ENCODE measurements at regions not wholly inside any gene's neighbourhood (a gene's known extent, or its start where the extent isn't known, plus 50 kb on each side); places are given as distances from the start of the nearest gene placed in this dataset.

DNA sequence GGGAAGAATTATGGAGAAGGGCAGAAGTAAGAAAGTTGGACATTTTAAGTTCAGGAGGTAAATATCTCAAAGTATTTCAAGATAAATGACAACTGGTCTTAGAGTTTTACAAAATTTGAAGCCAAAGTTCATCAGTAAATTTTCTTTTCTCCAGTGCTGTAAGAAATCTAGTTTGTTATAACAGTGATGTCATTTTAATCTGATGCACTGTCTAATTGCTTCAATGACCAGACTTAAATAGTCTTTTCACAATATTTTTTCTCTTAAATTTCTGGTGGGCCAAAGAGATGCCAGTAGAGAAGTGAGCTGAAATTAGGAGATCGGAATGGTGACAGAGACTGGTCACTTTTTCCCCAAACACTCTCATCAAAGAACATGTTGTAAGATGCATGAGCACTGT, 156.5 kb upstream of the TMEM161B start:
- Histone ChIP-seq H3K23me2 (ENCODE audit: insufficient read length, low read depth, low read length, poor library complexity, severe bottlenecking) (no peaks in the 10 kb centered on the region), H4K20me1 (ENCODE audit: control insufficient read depth, insufficient read depth, insufficient read length) (no peaks in the 10 kb centered on the region), H3K23ac (ENCODE audit: insufficient read length, low read depth, low read length) (no peak overlapping the region), H4K91ac (ENCODE audit: insufficient read length, low read depth, low read length) (no peak overlapping the region), H3K14ac (ENCODE audit: insufficient read depth, low read length) (no peak overlapping the region), H3K27me3 (ENCODE audit: insufficient read depth, low read length) (no peaks in the 10 kb centered on the region), H2AFZ (ENCODE audit: low read length) (no peak overlapping the region), H4K8ac (replicated peaks; ENCODE audit: insufficient read length, low read depth, low read length) (no peak overlapping the region), H3K4me2 (ENCODE audit: insufficient read depth, insufficient read length, low read length) (no peak overlapping the region), H3T11ph (ENCODE audit: low read length) (no peak overlapping the region), H3K79me1 (ENCODE audit: insufficient read depth, low read depth, low read length, poor library complexity, severe bottlenecking) (no peaks in the 10 kb centered on the region), H3K4me1 (ENCODE audit: insufficient read depth, low read length) (no peaks in the 10 kb centered on the region), H2BK5ac (ENCODE audit: insufficient read length, low read length) (no peak overlapping the region), H2BK15ac (ENCODE audit: low read depth, low read length) (no peak overlapping the region), H3K18ac (ENCODE audit: insufficient read length, low read depth, low read length) (no peak overlapping the region), H2BK12ac (ENCODE audit: insufficient read length, low read depth, low read length) (no peak overlapping the region), H3K56ac (ENCODE audit: insufficient read length, low read depth, low read length) (no peak overlapping the region), H2AK5ac (ENCODE audit: insufficient read length, low read length) (no peak overlapping the region), H2BK20ac (ENCODE audit: low read depth, low read length, poor library complexity, severe bottlenecking) (no peak overlapping the region), H3K79me2 (ENCODE audit: insufficient read depth, low read length) (no peaks in the 10 kb centered on the region), H3K9me3 (ENCODE audit: control insufficient read depth, low read depth, low read length) (no peaks in the 10 kb centered on the region), H3K4ac (ENCODE audit: low read depth, low read length) (no peak overlapping the region), H4K5ac (ENCODE audit: insufficient read length, low read depth, low read length) (no peak overlapping the region), H2BK120ac (ENCODE audit: low read depth, low read length, poor library complexity, severe bottlenecking) (no peak overlapping the region), H3K9ac (ENCODE audit: extremely low read depth, insufficient read length, low read length) (no peak overlapping the region), H3K27ac (ENCODE audit: insufficient read length, low read depth, low read length) (no peak overlapping the region)
- DNase-seq, result no peak
- H3K27ac Mint-ChIP-seq, result no peak overlapping the region
- no peak overlapping the region for H3K4me3 Mint-ChIP-seq
- H3K4me1 Mint-ChIP-seq, result no peaks in the 10 kb centered on the region
- TF ChIP-seq, protein P1, sequence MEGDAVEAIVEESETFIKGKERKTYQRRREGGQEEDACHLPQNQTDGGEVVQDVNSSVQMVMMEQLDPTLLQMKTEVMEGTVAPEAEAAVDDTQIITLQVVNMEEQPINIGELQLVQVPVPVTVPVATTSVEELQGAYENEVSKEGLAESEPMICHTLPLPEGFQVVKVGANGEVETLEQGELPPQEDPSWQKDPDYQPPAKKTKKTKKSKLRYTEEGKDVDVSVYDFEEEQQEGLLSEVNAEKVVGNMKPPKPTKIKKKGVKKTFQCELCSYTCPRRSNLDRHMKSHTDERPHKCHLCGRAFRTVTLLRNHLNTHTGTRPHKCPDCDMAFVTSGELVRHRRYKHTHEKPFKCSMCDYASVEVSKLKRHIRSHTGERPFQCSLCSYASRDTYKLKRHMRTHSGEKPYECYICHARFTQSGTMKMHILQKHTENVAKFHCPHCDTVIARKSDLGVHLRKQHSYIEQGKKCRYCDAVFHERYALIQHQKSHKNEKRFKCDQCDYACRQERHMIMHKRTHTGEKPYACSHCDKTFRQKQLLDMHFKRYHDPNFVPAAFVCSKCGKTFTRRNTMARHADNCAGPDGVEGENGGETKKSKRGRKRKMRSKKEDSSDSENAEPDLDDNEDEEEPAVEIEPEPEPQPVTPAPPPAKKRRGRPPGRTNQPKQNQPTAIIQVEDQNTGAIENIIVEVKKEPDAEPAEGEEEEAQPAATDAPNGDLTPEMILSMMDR (conservative IDR thresholded peaks at IDR 0.05), result no peak
- peaks cover 0 to 2% (median 0%) of the 10 kb centered on the region in 3 experiments; a peak in 2 of 7 replicates for H3K36me3 Mint-ChIP-seq (ENCODE audit: insufficient read depth in 1 of 3, low read depth in 3 of 3)
- H3K9me3 Mint-ChIP-seq, result no peaks in the 10 kb centered on the region; a peak in 1 of 5 replicates
- no CpG with 5 or more reads among the region's 1 CpG for WGBS (ENCODE audit: extremely low coverage, insufficient read length, low lambda C conversion rate)
- H3K27me3 Mint-ChIP-seq (ENCODE audit: low read depth), result no peaks in the 10 kb centered on the region
